Endothelial cell of umbilical vein (primary cell): ENCODE measurements at regions not wholly inside any gene's neighbourhood (a gene's known extent, or its start where the extent isn't known, plus 50 kb on each side); places are given as distances from the start of the nearest gene placed in this dataset.
"Not testable (repeated sequence)": the region's sequence is repeated elsewhere in the genome, so short reads cannot be mapped to it uniquely, and the experiment has no call there.

Source experiments
- BruUV-seq: library from RNA; stranded (reverse); fragments of 400-500 nt; replicated peaks from 2 replicates; lab custom pipeline; 2021; lab: Mats Ljungman, UMichigan
- CTCF ChIA-PET: fragments of 300-600, 350-600 bp; sonication (Branson Sonifier 250); formaldehyde crosslinking; loops from one replicate; lab custom pipeline; 2021; ENCODE audit warnings: antibody characterized with exemption, inconsistent platforms; lab: Charles Lee
- POLR2A ChIA-PET: fragments of 300-600, 350-600 bp; sonication (Branson Sonifier 250); formaldehyde crosslinking; loops from one replicate; lab custom pipeline; 2021; ENCODE audit warnings: antibody characterized with exemption, inconsistent platforms; lab: Charles Lee
- DNase-seq: peaks from one replicate; pipeline ENCODE4 v3.0.0-alpha.2; 2011; ENCODE audit warnings: low read depth, low spot score
- FAIRE-seq: peaks from 2 replicates; lab custom pipeline; 2011; peaks lifted over from hg19 to GRCh38; lab: Jason Lieb, UNC
- H2AFZ ChIP-seq: 2 replicates; pipeline ENCODE4 v1.6.0; 2012; ENCODE audit warnings: low read depth, low read length, control low read depth, inconsistent platforms
- H3K27ac ChIP-seq: 2 replicates; pipeline ENCODE4 v1.5.1; 2011; ENCODE audit warnings: low read depth, mild to moderate bottlenecking, control low read depth, low read length, moderate library complexity; ENCODE audit not compliant: insufficient read depth
- H3K27me3 ChIP-seq, 2 experiments: 2 replicates each; pipeline versions ENCODE4 v1.6.0 to v1.6.1; 2011; ENCODE audit warnings: low read length in 2 of 2, mixed read lengths in 1 of 2; ENCODE audit not compliant: control insufficient read depth in 2 of 2, insufficient read depth in 2 of 2
- H3K36me3 ChIP-seq, 2 experiments: 2 replicates in 1 of 2; 3 replicates in 1 of 2; pipeline ENCODE4 v1.5.1; 2011; ENCODE audit warnings: low read length in 2 of 2, mild to moderate bottlenecking in 1 of 2, moderate library complexity in 1 of 2; ENCODE audit not compliant: control insufficient read depth in 2 of 2, insufficient read depth in 2 of 2; ENCODE audit errors: extremely low read depth in 1 of 2
- H3K4me1 ChIP-seq: 3 replicates; pipeline ENCODE4 v1.5.1; 2011; ENCODE audit warnings: mild to moderate bottlenecking, low read length; ENCODE audit not compliant: control insufficient read depth, insufficient read depth; ENCODE audit errors: extremely low read depth
- H3K4me2 ChIP-seq: 2 replicates; pipeline ENCODE4 v1.6.1; 2011; ENCODE audit warnings: low read length, control low read depth, mixed read lengths; ENCODE audit not compliant: insufficient read depth
- H3K4me3 ChIP-seq, 3 experiments: fragments of 200-600 bp in 1 of 3; sonication (generic), shearing (Covaris generic) in 1 of 3; replicated peaks in 1 of 3; 2 replicates each; pipeline ENCODE4 v1.5.1; 2011 to 2016; ENCODE audit warnings: control low read depth in 3 of 3, low read length in 3 of 3, mild to moderate bottlenecking in 2 of 3, inconsistent platforms in 1 of 3, low read depth in 1 of 3, moderate library complexity in 1 of 3; ENCODE audit not compliant: insufficient read depth in 1 of 3
- H3K79me2 ChIP-seq: 2 replicates; pipeline ENCODE4 v1.6.0; 2012; ENCODE audit warnings: low read length, inconsistent platforms; ENCODE audit not compliant: control insufficient read depth, insufficient read depth
- H3K9ac ChIP-seq: replicated peaks from 2 replicates; pipeline ENCODE3; 2011; ENCODE audit warnings: low read length, control low read depth; ENCODE audit not compliant: insufficient read depth; ENCODE audit errors: extremely low read depth
- H3K9me1 ChIP-seq: replicated peaks from 3 replicates; pipeline ENCODE4 v1.6.0; 2011; ENCODE audit warnings: mild to moderate bottlenecking, low read length; ENCODE audit not compliant: control insufficient read depth, insufficient read depth; ENCODE audit errors: extremely low read depth
- H3K9me3 ChIP-seq: replicated peaks from 2 replicates; pipeline ENCODE4 v1.5.1; 2012; ENCODE audit warnings: low read length, inconsistent platforms; ENCODE audit not compliant: control insufficient read depth, insufficient read depth
- H4K20me1 ChIP-seq: replicated peaks from 2 replicates; pipeline ENCODE3; 2011; ENCODE audit warnings: mild to moderate bottlenecking, low read length; ENCODE audit not compliant: control insufficient read depth, insufficient read depth; ENCODE audit errors: extremely low read depth
- CTCF ChIP-seq, 2 donors: IDR thresholded peaks; 1 replicate in 1 of 2; 2 replicates in 1 of 2; pipeline ENCODE4 v1.5.1; 2011; ENCODE audit warnings: low read length in 2 of 2, mild to moderate bottlenecking in 2 of 2, moderate library complexity in 2 of 2, control low read depth in 1 of 2, inconsistent platforms in 1 of 2, low read depth in 1 of 2; ENCODE audit not compliant: insufficient read depth in 1 of 2; ENCODE audit errors: extremely low read depth in 1 of 2
- EZH2 ChIP-seq: IDR thresholded peaks from 2 replicates; pipeline ENCODE4 v1.6.1; 2012; ENCODE audit warnings: borderline replicate concordance, low read depth, mild to moderate bottlenecking, moderate library complexity, low read length, inconsistent platforms; ENCODE audit not compliant: severe bottlenecking
- FOS ChIP-seq: IDR thresholded peaks from 2 replicates; pipeline ENCODE4 v1.6.1; 2011; ENCODE audit warnings: mild to moderate bottlenecking, low read length, moderate library complexity, borderline replicate concordance; ENCODE audit not compliant: insufficient read depth
- GATA2 ChIP-seq: IDR thresholded peaks from 2 replicates; pipeline ENCODE4 v1.7.0; 2011; ENCODE audit warnings: low read depth, mild to moderate bottlenecking, moderate library complexity, mixed read lengths, low read length; ENCODE audit not compliant: insufficient read length, insufficient read depth
- JUN ChIP-seq: IDR thresholded peaks from 2 replicates; pipeline ENCODE4 v1.6.1; 2011; ENCODE audit warnings: borderline replicate concordance, low read depth; ENCODE audit not compliant: insufficient read length, insufficient read depth
- MAX ChIP-seq: IDR thresholded peaks from 2 replicates; pipeline ENCODE4 v1.6.1; 2011; ENCODE audit not compliant: insufficient read depth, insufficient read length
- MYC ChIP-seq: IDR thresholded peaks from one replicate; pipeline ENCODE4 v1.6.1; 2011; ENCODE audit warnings: mild to moderate bottlenecking, low read depth, low read length
- POLR2A ChIP-seq: IDR thresholded peaks from 2 replicates; pipeline ENCODE4 v1.6.1; 2012; ENCODE audit warnings: low read depth, mild to moderate bottlenecking, control low read depth, low read length
- POLR2AphosphoS5 ChIP-seq: IDR thresholded peaks from 2 replicates; pipeline ENCODE4 v1.6.1; 2012; ENCODE audit warnings: low read depth, mild to moderate bottlenecking, control low read depth, low read length, moderate library complexity; ENCODE audit not compliant: insufficient read depth
- dilution Hi-C: fragments of 300-500 bp; cut with MboI; formaldehyde crosslinking; loops from one replicate; pipeline ENCODE4 v1.15.0; 2019; ENCODE audit warnings: low sequenced_read_pairs; ENCODE audit not compliant: extremely low pct_ligation_motif_present
- intact Hi-C: fragments of 100-400 bp; cut with micrococcal nuclease; formaldehyde crosslinking; loops from one replicate; pipeline ENCODE4 v1.10.0; 2022

- CTCF ChIA-PET = no interaction called here
- no TSS peak for BruUV-seq
- H4K20me1 ChIP-seq = no peaks in the 10 kb centered on the region
- POLR2A ChIA-PET = no interaction called here
- H3K79me2 ChIP-seq = no peaks in the 10 kb centered on the region
- FAIRE-seq (peak; percentile 68), DNase-seq (peak; percentile 6)
- no peaks in the 10 kb centered on the region for H3K9me1 ChIP-seq
- H3K27me3 ChIP-seq = no peaks in the 10 kb centered on the region
- H3K36me3 ChIP-seq = no peaks in the 10 kb centered on the region
- peak overlapping the region; percentile 44 for H2AFZ ChIP-seq
- intact Hi-C loops (no loop called here), dilution Hi-C loops (no loop called here)
- H3K9me3 ChIP-seq = no peaks in the 10 kb centered on the region
- H3K9ac ChIP-seq = no peak overlapping the region
- H3K27ac ChIP-seq = peak overlapping the region; percentile 73
- H3K4me2 ChIP-seq = no peak overlapping the region
- no peak overlapping the region for H3K4me3 ChIP-seq
- peaks cover 40% of the 10 kb centered on the region for H3K4me1 ChIP-seq
- TF ChIP-seq FOS (no peak), POLR2A (no peak), POLR2AphosphoS5 (no peak), JUN (no peak), EZH2 (no peak), GATA2 (no peak), MYC (no peak), CTCF (IDR thresholded peaks at IDR 0.05; ENCODE audit: extremely low read depth in 1 of 2, insufficient read depth in 1 of 2, low read depth in 1 of 2, low read length in 2 of 2) (no peak), MAX (no peak)
These were observed 186.9 kb downstream of the FAM43A start for GRCh38 chr3:194872669-194872977.

GRCh38 chr3:194873474-194873873 is 187.8 kb downstream of the FAM43A start:
- H3K4me3 ChIP-seq, H3K9me1 ChIP-seq, H3K9me3 ChIP-seq, H3K27me3 ChIP-seq, H3K79me2 ChIP-seq, intact Hi-C loops, H2AFZ ChIP-seq, H3K9ac ChIP-seq, H4K20me1 ChIP-seq, H3K4me2 ChIP-seq, CTCF ChIA-PET, H3K27ac ChIP-seq, DNase-seq, H3K36me3 ChIP-seq, BruUV-seq, dilution Hi-C loops, FAIRE-seq, POLR2A ChIA-PET: not testable (repeated sequence)
- H3K4me1 ChIP-seq = peaks cover 31% of the 10 kb centered on the region
